Loucy (cell line): ENCODE measurements at regions not wholly inside any gene's neighbourhood (a gene's known extent, or its start where the extent isn't known, plus 50 kb on each side); places are given as distances from the start of the nearest gene placed in this dataset.

Source experiments
- H2AFZ ChIP-seq: fragments of 200-600 bp; sonication (generic); 2 replicates; pipeline ENCODE4 v1.6.0; 2016; ENCODE audit warnings: antibody characterized with exemption, mild to moderate bottlenecking, low read length, moderate library complexity
- H3F3A ChIP-seq: fragments of 200-600 bp; 2 replicates; pipeline ENCODE4 v1.6.0; 2016; ENCODE audit warnings: antibody characterized with exemption, low read depth, mild to moderate bottlenecking
- H3K27me3 ChIP-seq: fragments of 200-600 bp; sonication (generic); 2 replicates; pipeline ENCODE4 v1.6.1; 2014; ENCODE audit warnings: low read length, mild to moderate bottlenecking; ENCODE audit not compliant: insufficient read depth, poor library complexity, severe bottlenecking
- H3K36me3 ChIP-seq: fragments of 200-600 bp; sonication (generic); 2 replicates; pipeline ENCODE4 v1.6.1; 2016; ENCODE audit warnings: low read length; ENCODE audit not compliant: insufficient read depth
- H3K4me1 ChIP-seq: fragments of 200-600 bp; sonication (generic); 2 replicates; pipeline ENCODE4 v1.5.1; 2014; ENCODE audit warnings: low read length, mild to moderate bottlenecking; ENCODE audit not compliant: insufficient read depth, poor library complexity, severe bottlenecking
- H3K4me2 ChIP-seq: fragments of 200-600 bp; sonication (generic); 2 replicates; pipeline ENCODE4 v1.6.0; 2014; ENCODE audit warnings: antibody characterized with exemption, low read length, low read depth, mild to moderate bottlenecking; ENCODE audit not compliant: poor library complexity, severe bottlenecking
- H3K4me3 ChIP-seq: fragments of 200-600 bp; sonication (generic); 2 replicates; pipeline ENCODE4 v1.5.1; 2014; ENCODE audit warnings: low read length, mild to moderate bottlenecking, mixed read lengths; ENCODE audit not compliant: poor library complexity, severe bottlenecking
- H3K79me2 ChIP-seq: fragments of 200-600 bp; sonication (generic); 2 replicates; pipeline ENCODE4 v1.6.1; 2014; ENCODE audit warnings: low read length; ENCODE audit not compliant: insufficient read depth
- H3K9ac ChIP-seq: fragments of 200-600 bp; sonication (generic); 2 replicates; pipeline ENCODE4 v1.6.0; 2014; ENCODE audit warnings: mild to moderate bottlenecking, low read depth, low read length, moderate library complexity; ENCODE audit not compliant: poor library complexity, severe bottlenecking
- H3K9me2 ChIP-seq: fragments of 200-600 bp; sonication (generic); replicated peaks from 2 replicates; pipeline ENCODE4 v1.6.1; 2016; ENCODE audit warnings: low read depth, low read length, mixed read lengths
- H3K9me3 ChIP-seq: fragments of 200-600 bp; sonication (generic); 2 replicates; pipeline ENCODE4 v1.6.1; 2014; ENCODE audit warnings: mild to moderate bottlenecking, antibody characterized with exemption, low read length, low read depth; ENCODE audit not compliant: insufficient read depth
- H4K20me1 ChIP-seq: fragments of 200-600 bp; sonication (generic); 2 replicates; pipeline ENCODE4 v1.6.0; 2014; ENCODE audit warnings: antibody characterized with exemption, low read length, mild to moderate bottlenecking; ENCODE audit not compliant: insufficient read depth, poor library complexity, severe bottlenecking
- CTCF ChIP-seq: fragments of 200-600 bp; sonication (generic); conservative IDR thresholded peaks from 2 replicates; pipeline ENCODE4 v1.5.1; 2014; ENCODE audit warnings: mild to moderate bottlenecking, antibody characterized with exemption, low read length
- EZH2phosphoT487 ChIP-seq: fragments of 200-600 bp; IDR thresholded peaks from 2 replicates; pipeline ENCODE4 v1.6.1; 2018; ENCODE audit warnings: antibody characterized with exemption, mild to moderate bottlenecking, moderate library complexity, borderline replicate concordance

- Histone ChIP-seq H2AFZ (no peak overlapping the region), H3F3A (no peaks in the 10 kb centered on the region), H3K4me1 (peaks cover 15% of the 10 kb centered on the region), H3K36me3 (no peaks in the 10 kb centered on the region), H3K9me3 (no peaks in the 10 kb centered on the region), H3K4me3 (no peak overlapping the region), H3K9ac (no peak overlapping the region), H3K79me2 (no peaks in the 10 kb centered on the region), H3K27me3 (no peaks in the 10 kb centered on the region), H3K4me2 (no peak overlapping the region), H4K20me1 (no peaks in the 10 kb centered on the region), H3K9me2 (no peaks in the 10 kb centered on the region)
- no peak for TF ChIP-seq EZH2phosphoT487
- TF ChIP-seq CTCF = no peak
Observed at GRCh38 chrX:37910186-37910585, 62.8 kb upstream of the DYNLT3 start.

GRCh38 chrX:37912304-37912703, 64.9 kb upstream of the DYNLT3 start:
- Histone ChIP-seq H3K79me2 (no peaks in the 10 kb centered on the region), H3K9me2 (no peaks in the 10 kb centered on the region), H3K36me3 (no peaks in the 10 kb centered on the region), H3F3A (no peaks in the 10 kb centered on the region), H3K4me1 (peaks cover 20% of the 10 kb centered on the region), H4K20me1 (no peaks in the 10 kb centered on the region), H3K9me3 (no peaks in the 10 kb centered on the region), H3K9ac (no peak overlapping the region), H2AFZ (no peak overlapping the region), H3K4me3 (peak overlapping the region; percentile 17), H3K4me2 (peak overlapping the region; percentile 53), H3K27me3 (no peaks in the 10 kb centered on the region)
- TF ChIP-seq CTCF = no peak
- no peak for TF ChIP-seq EZH2phosphoT487

- H2AFZ ChIP-seq = no peak overlapping the region
- H3K4me1 ChIP-seq = peaks cover 20% of the 10 kb centered on the region
- H4K20me1 ChIP-seq = no peaks in the 10 kb centered on the region
- peak overlapping the region; percentile 23 for H3K4me2 ChIP-seq
- no peaks in the 10 kb centered on the region for H3K36me3 ChIP-seq
- H3K9me2 ChIP-seq = no peaks in the 10 kb centered on the region
- H3K9me3 ChIP-seq = no peaks in the 10 kb centered on the region
- no peaks in the 10 kb centered on the region for H3K27me3 ChIP-seq
- H3K79me2 ChIP-seq = no peaks in the 10 kb centered on the region
- no peaks in the 10 kb centered on the region for H3F3A ChIP-seq
- no peak overlapping the region for H3K9ac ChIP-seq
- no peak for TF ChIP-seq CTCF
- no peak for TF ChIP-seq EZH2phosphoT487
- no peak overlapping the region for H3K4me3 ChIP-seq
Observed at GRCh38 chrX:37912777-37913176, 65.4 kb upstream of the DYNLT3 start.
